ENCODE measurements at regions not wholly inside any gene's neighbourhood (a gene's known extent, or its start where the extent isn't known, plus 50 kb on each side); places are given as distances from the start of the nearest gene placed in this dataset.

GRCh38 chr1:234870020-234870981, 258.3 kb downstream of the TOMM20 start:
- H3K79me2 ChIP-seq (ENCODE audit: insufficient read depth), result no peaks in the 10 kb centered on the region
- WGBS (ENCODE audit: low lambda C conversion rate), result 94% methylated on average over 9 of the region's 11 CpGs
- peaks cover 0 to 6% of the 10 kb centered on the region in 2 experiments; a peak in 1 of 4 replicates for H3K4me1 ChIP-seq (ENCODE audit: control insufficient read depth in 1 of 2, insufficient read depth in 2 of 2, low read depth in 1 of 2, low read length in 1 of 2)
- H3K9me2 ChIP-seq, result no peaks in the 10 kb centered on the region
- H3K4me2 ChIP-seq, result no peak overlapping the region
- no peak overlapping the region for H3K4me3 ChIP-seq (ENCODE audit: low read depth in 2 of 2, low read length in 1 of 2)
- TF ChIP-seq, protein P1, sequence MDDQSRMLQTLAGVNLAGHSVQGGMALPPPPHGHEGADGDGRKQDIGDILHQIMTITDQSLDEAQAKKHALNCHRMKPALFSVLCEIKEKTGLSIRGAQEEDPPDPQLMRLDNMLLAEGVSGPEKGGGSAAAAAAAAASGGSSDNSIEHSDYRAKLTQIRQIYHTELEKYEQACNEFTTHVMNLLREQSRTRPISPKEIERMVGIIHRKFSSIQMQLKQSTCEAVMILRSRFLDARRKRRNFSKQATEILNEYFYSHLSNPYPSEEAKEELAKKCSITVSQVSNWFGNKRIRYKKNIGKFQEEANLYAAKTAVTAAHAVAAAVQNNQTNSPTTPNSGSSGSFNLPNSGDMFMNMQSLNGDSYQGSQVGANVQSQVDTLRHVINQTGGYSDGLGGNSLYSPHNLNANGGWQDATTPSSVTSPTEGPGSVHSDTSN (IDR thresholded peaks at IDR 0.05), result no peak
- TF ChIP-seq GABPA (IDR thresholded peaks at IDR 0.05; ENCODE audit: low read depth), result no peak
- no peak for TF ChIP-seq CHD2 (IDR thresholded peaks at IDR 0.05; ENCODE audit: low read length, partially characterized antibody)
- no peak for TF ChIP-seq NFIC (IDR thresholded peaks at IDR 0.05; ENCODE audit: borderline replicate concordance)
- no peaks in the 10 kb centered on the region for H3K36me3 ChIP-seq (replicated peaks in 1 of 2; ENCODE audit: control insufficient read depth in 1 of 2, insufficient read depth in 2 of 2, low read length in 1 of 2)
- CTCF ChIA-PET, result interaction anchor here (1.0 kb wide), 1 partner anchor 90 kb away, joined by 3 read pairs; no protein-coding TSS in a partner anchor
- POLR2A ChIA-PET, result no interaction called here
- no peak overlapping the region for H2AFZ ChIP-seq (ENCODE audit: low read depth)
- H4K20me1 ChIP-seq (ENCODE audit: insufficient read depth), result no peaks in the 10 kb centered on the region
- no peaks in the 10 kb centered on the region for H3K27me3 ChIP-seq (ENCODE audit: insufficient read depth)
- H3K27ac ChIP-seq (ENCODE audit: low read depth in 2 of 2, low read length in 1 of 2), result no peak overlapping the region
- no peaks in the 10 kb centered on the region for H3K9me3 ChIP-seq
- no peak overlapping the region for H3K9ac ChIP-seq
- no peak for DNase-seq
- no peaks in the 10 kb centered on the region for H3F3A ChIP-seq (replicated peaks; ENCODE audit: insufficient read depth)

- H3K4me1 ChIP-seq (ENCODE audit: control insufficient read depth in 1 of 2, insufficient read depth in 2 of 2, low read depth in 1 of 2, low read length in 1 of 2), result peaks cover 0 to 6% of the 10 kb centered on the region in 2 experiments; a peak in 1 of 4 replicates
- ChIA-PET CTCF (interaction anchor here (1.0 kb wide), 1 partner anchor 89 kb away, joined by 3 read pairs; no protein-coding TSS in a partner anchor), POLR2A (no interaction called here)
- H3K9ac ChIP-seq, result no peak overlapping the region
- H3K79me2 ChIP-seq (ENCODE audit: insufficient read depth), result no peaks in the 10 kb centered on the region
- H3K9me2 ChIP-seq, result no peaks in the 10 kb centered on the region
- no peak for DNase-seq
- H3F3A ChIP-seq (replicated peaks; ENCODE audit: insufficient read depth), result no peaks in the 10 kb centered on the region
- H3K4me2 ChIP-seq, result no peak overlapping the region
- TF ChIP-seq NFIC (IDR thresholded peaks at IDR 0.05; ENCODE audit: borderline replicate concordance) (no peak), YY1 (IDR thresholded peaks at IDR 0.05; ENCODE audit: low read depth) (no peak), TEAD4 (IDR thresholded peaks at IDR 0.05; ENCODE audit: borderline replicate concordance, insufficient read depth) (no peak)
- 89% methylated on average over 16 of the region's 16 CpGs for WGBS (ENCODE audit: low lambda C conversion rate)
- no peak overlapping the region for H3K4me3 ChIP-seq (ENCODE audit: low read depth in 2 of 2, low read length in 1 of 2)
- no peak overlapping the region for H2AFZ ChIP-seq (ENCODE audit: low read depth)
- H3K36me3 ChIP-seq (replicated peaks in 1 of 2; ENCODE audit: control insufficient read depth in 1 of 2, insufficient read depth in 2 of 2, low read length in 1 of 2), result no peaks in the 10 kb centered on the region
- no peaks in the 10 kb centered on the region for H4K20me1 ChIP-seq (ENCODE audit: insufficient read depth)
- no peaks in the 10 kb centered on the region for H3K27me3 ChIP-seq (ENCODE audit: insufficient read depth)
- no peaks in the 10 kb centered on the region for H3K9me3 ChIP-seq
- H3K27ac ChIP-seq (ENCODE audit: low read depth in 2 of 2, low read length in 1 of 2), result no peak overlapping the region
These were observed 259.2 kb downstream of the TOMM20 start for GRCh38 chr1:234869182-234870019.

All from SK-N-SH (cell line).